ENCODE measurements at regions not wholly inside any gene's neighbourhood (a gene's known extent, or its start where the extent isn't known, plus 50 kb on each side); places are given as distances from the start of the nearest gene placed in this dataset.

GRCh38 chr21:23021481-23021880 lies 2023.3 kb downstream of the NCAM2 start (continued):
- no peak for TF ChIP-seq CTCF (IDR thresholded peaks at IDR 0.05; ENCODE audit: control extremely low read depth in 1 of 3, insufficient read depth in 1 of 3, low read depth in 1 of 3, low read length in 3 of 3)
- no peak for TF ChIP-seq MAX (IDR thresholded peaks at IDR 0.05)
- TF ChIP-seq TBP (IDR thresholded peaks at IDR 0.05; ENCODE audit: low read depth, low read length): no peak

Measured in H1 (cell line).